Ovary (tissue), 7 donors: ENCODE measurements at regions not wholly inside any gene's neighbourhood (a gene's known extent, or its start where the extent isn't known, plus 50 kb on each side); places are given as distances from the start of the nearest gene placed in this dataset.

Experiments used
- DNase-seq, 5 donors: peaks; one replicate each; pipeline ENCODE4 v3.0.0-alpha.2; 2019 to 2020
- H3K27ac ChIP-seq, 2 donors: fragments of 200-600 bp; one replicate each; pipeline versions ENCODE4 v1.5.1 to v1.8.0; 2019 to 2022
- H3K27me3 ChIP-seq: fragments of 200-600 bp; one replicate; pipeline ENCODE4 v1.8.0; 2022
- H3K36me3 ChIP-seq: fragments of 200-600 bp; sonication (generic); one replicate; pipeline ENCODE4 v1.5.1; 2019
- H3K4me1 ChIP-seq: one replicate; pipeline ENCODE4 v1.8.1; 2013; ENCODE audit warnings: mild to moderate bottlenecking, moderate library complexity; ENCODE audit not compliant: insufficient read depth
- H3K4me3 ChIP-seq: fragments of 200-600 bp; sonication (generic); one replicate; pipeline ENCODE4 v1.5.1; 2017
- H3K9me3 ChIP-seq, 2 donors: fragments of 200-600 bp in 1 of 2; sonication (generic) in 1 of 2; one replicate each; pipeline versions ENCODE4 v1.5.1 to v1.8.1; 2013 to 2019; ENCODE audit warnings: mild to moderate bottlenecking in 1 of 2, moderate library complexity in 1 of 2
- CTCF ChIP-seq, 3 donors: fragments of 450-650 bp in 2 of 3; fragments of 200-600 bp in 1 of 3; IDR thresholded peaks; one replicate each; pipeline versions ENCODE4 v1.5.1 to v1.8.0; 2016 to 2022; ENCODE audit warnings: antibody characterized with exemption in 3 of 3, mild to moderate bottlenecking in 1 of 3
- EP300 ChIP-seq: sonication (generic); formaldehyde crosslinking; IDR thresholded peaks from one replicate; pipeline ENCODE4 v1.6.1; 2017; ENCODE audit warnings: antibody characterized with exemption
- POLR2A ChIP-seq: fragments of 450-650 bp; IDR thresholded peaks from one replicate; pipeline ENCODE4 v1.6.1; 2017; ENCODE audit warnings: antibody characterized with exemption, mild to moderate bottlenecking, moderate library complexity
- WGBS, 3 donors: extraction: QIAGEN DNeasy Blood & Tissue Kit in 1 of 3; methylation state at CpG; one replicate each; pipeline versions ENCODE4 v1.1.5 to v1.1.7; 2013 to 2017; 5-methylcytosine and 5-hydroxymethylcytosine counted together
- intact Hi-C, 4 donors: fragments of 100-400 bp; cut with DNase I; formaldehyde crosslinking; loops; one replicate each; pipeline versions ENCODE4 v1.11.0 to v1.15.1; 2022 to 2023
- donor health status: DM: no; HTN: no; CAD: no; lungs with moderate emphysema.
- donor health status: DM: no; HTN: no; CAD: no.
- donor health status: Bipolar disorder and iron deficiency.
- donor health status: DM: no; HTN: no; CAD: no.
- donor health status: DM: yes; HTN: yes; CAD: no.

- Histone ChIP-seq H3K4me1 (no peaks in the 10 kb centered on the region), H3K36me3 (no peaks in the 10 kb centered on the region), H3K9me3 (no peaks in the 10 kb centered on the region), H3K27me3 (no peaks in the 10 kb centered on the region), H3K4me3 (no peak overlapping the region), H3K27ac (no peak overlapping the region)
- TF ChIP-seq POLR2A (no peak), EP300 (no peak), CTCF (IDR thresholded peaks at IDR 0.05) (no peak)
- intact Hi-C loops = no loop called here
- no peak for DNase-seq
These were observed 1064.4 kb downstream of the NCAM2 start for GRCh38 chr21:22062472-22063139.

- DNase-seq = no peak
- H3K36me3 ChIP-seq = no peaks in the 10 kb centered on the region
- WGBS, 3 donors = 52 to 75% (median 65%) methylated on average over 2 of the region's 2 CpGs
- H3K27ac ChIP-seq = no peak overlapping the region
- H3K4me1 ChIP-seq = no peaks in the 10 kb centered on the region
- no peak for TF ChIP-seq EP300
- TF ChIP-seq CTCF (IDR thresholded peaks at IDR 0.05) = no peak
- no peak for TF ChIP-seq POLR2A
- H3K27me3 ChIP-seq = no peaks in the 10 kb centered on the region
- H3K4me3 ChIP-seq = no peak overlapping the region
- no peaks in the 10 kb centered on the region for H3K9me3 ChIP-seq
- intact Hi-C loops = no loop called here
These were observed 1064.9 kb downstream of the NCAM2 start for GRCh38 chr21:22063140-22063539.

- WGBS, 3 donors = 18 to 42% (median 26%) methylated on average over 4 of the region's 4 CpGs
- no peak for DNase-seq
- H3K36me3 ChIP-seq = no peaks in the 10 kb centered on the region
These were observed 1078.3 kb downstream of the NCAM2 start for GRCh38 chr21:22076471-22076870.

GRCh38 chr21:22083899-22084298, 1085.7 kb downstream of the NCAM2 start:
- Histone ChIP-seq H3K4me1 (no peaks in the 10 kb centered on the region), H3K27me3 (no peaks in the 10 kb centered on the region), H3K36me3 (no peaks in the 10 kb centered on the region), H3K9me3 (no peaks in the 10 kb centered on the region), H3K27ac (no peak overlapping the region), H3K4me3 (no peak overlapping the region)
- TF ChIP-seq POLR2A (no peak), EP300 (no peak), CTCF (IDR thresholded peaks at IDR 0.05) (no peak)
- WGBS, 3 donors = 73 to 81% (median 79%) methylated on average over 3 of the region's 3 CpGs
- intact Hi-C loops = no loop called here
- no peak for DNase-seq

More at GRCh38 chr21:22076471-22076870, 1078.3 kb downstream of the NCAM2 start:
- Histone ChIP-seq H3K27me3 (no peaks in the 10 kb centered on the region), H3K4me3 (no peak overlapping the region), H3K9me3 (no peaks in the 10 kb centered on the region), H3K4me1 (no peaks in the 10 kb centered on the region), H3K27ac (no peak overlapping the region)
- intact Hi-C loops = no loop called here
- TF ChIP-seq POLR2A = no peak
- no peak for TF ChIP-seq EP300

- TF ChIP-seq CTCF (IDR thresholded peaks at IDR 0.05) = no peak
- no peak for TF ChIP-seq POLR2A
- no peak for TF ChIP-seq EP300
- Histone ChIP-seq H3K4me1 (no peaks in the 10 kb centered on the region), H3K27ac (no peak overlapping the region), H3K4me3 (no peak overlapping the region), H3K27me3 (no peaks in the 10 kb centered on the region), H3K36me3 (no peaks in the 10 kb centered on the region), H3K9me3 (no peaks in the 10 kb centered on the region)
- no peak for DNase-seq
- intact Hi-C loops = no loop called here
- WGBS, 3 donors = 48 to 65% (median 64%) methylated on average over 1 of the region's 1 CpG
These were observed 1098.1 kb downstream of the NCAM2 start for GRCh38 chr21:22096314-22096713.
